Right ventricle myocardium inferior (tissue), 1 donor: ENCODE measurements at regions not wholly inside any gene's neighbourhood (a gene's known extent, or its start where the extent isn't known, plus 50 kb on each side); places are given as distances from the start of the nearest gene placed in this dataset.

Source experiments
- ATAC-seq: fragments of 200-7000 bp; cut with Tn5 transposase; one replicate; pipeline ENCODE4 v1.9.1; 2020; ENCODE audit warnings: mild to moderate bottlenecking, moderate library complexity
- DNase-seq: peaks from one replicate; pipeline ENCODE4 v3.0.0; 2021; ENCODE audit errors: missing footprints
- intact Hi-C: fragments of 100-400 bp; cut with DNase I; formaldehyde crosslinking; loops from one replicate; pipeline ENCODE4 v1.11.0; 2022
- donor health status: DM: no; HTN: yes; CAD: no; lungs with severe emphysema.

DNA sequence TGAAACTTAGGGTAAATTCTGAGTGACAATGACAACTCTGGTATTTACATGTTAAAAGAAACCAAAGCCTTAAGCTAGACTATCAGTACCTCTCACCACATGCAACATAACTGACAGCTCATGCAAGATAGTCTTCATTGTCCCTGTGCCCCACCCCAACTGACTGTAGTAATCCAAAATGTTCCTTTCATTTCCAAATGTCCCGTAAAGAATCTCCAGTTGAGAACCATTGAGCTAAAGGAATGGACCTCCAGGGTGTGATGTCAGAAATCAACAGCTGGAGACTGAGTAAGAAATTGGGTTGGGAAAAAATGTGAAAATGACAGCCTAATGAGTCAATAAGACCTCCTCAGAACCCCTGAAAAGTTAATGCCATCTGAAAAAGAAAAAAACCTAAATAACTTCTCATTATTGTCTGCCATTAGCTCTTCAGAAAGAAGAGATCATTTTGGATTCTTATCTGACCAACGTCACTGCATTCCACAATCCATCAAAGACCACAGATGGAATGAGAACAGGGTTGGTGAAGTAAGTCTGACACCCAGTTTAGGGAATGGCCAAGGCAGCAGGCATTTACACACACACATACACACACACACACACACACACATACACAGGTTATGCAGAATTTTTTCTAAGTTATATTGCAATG lies 51.7 kb upstream of the ACVR2A start:
- intact Hi-C loops: no loop called here
- DNase-seq: no peak

DNA sequence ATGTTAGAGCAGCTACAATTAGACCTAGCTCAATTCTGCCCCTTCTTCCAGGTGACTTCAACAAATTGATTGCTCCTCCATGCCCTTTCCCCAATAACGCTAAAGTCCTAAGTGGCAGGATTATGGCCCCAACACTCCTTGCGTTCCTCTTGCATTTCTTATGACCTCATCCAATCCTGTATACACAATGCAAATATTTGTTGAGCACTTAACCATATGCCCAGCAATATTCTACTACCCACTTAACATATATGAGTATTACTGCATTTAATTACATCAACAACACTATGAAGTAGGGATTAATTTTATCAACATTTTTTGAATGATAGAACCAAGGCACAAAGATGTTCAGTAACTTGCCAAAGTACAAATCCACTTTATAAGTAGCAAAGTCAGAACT lies 54.2 kb upstream of the ACVR2A start:
- intact Hi-C loops: no loop called here
- DNase-seq (no peak), ATAC-seq (no peak)

More for the DNA sequence above, 51.7 kb upstream of the ACVR2A start:
- ATAC-seq: no peak

GRCh38 chr2:147789720-147790119 lies 55.1 kb upstream of the ACVR2A start:
- no peak for ATAC-seq
- intact Hi-C loops: no loop called here

GRCh38 chr2:147789287-147789686 lies 55.5 kb upstream of the ACVR2A start:
- intact Hi-C loops: no loop called here
- ATAC-seq (no peak), DNase-seq (no peak)

More at GRCh38 chr2:147789720-147790119, 55.1 kb upstream of the ACVR2A start:
- DNase-seq: no peak

DNA sequence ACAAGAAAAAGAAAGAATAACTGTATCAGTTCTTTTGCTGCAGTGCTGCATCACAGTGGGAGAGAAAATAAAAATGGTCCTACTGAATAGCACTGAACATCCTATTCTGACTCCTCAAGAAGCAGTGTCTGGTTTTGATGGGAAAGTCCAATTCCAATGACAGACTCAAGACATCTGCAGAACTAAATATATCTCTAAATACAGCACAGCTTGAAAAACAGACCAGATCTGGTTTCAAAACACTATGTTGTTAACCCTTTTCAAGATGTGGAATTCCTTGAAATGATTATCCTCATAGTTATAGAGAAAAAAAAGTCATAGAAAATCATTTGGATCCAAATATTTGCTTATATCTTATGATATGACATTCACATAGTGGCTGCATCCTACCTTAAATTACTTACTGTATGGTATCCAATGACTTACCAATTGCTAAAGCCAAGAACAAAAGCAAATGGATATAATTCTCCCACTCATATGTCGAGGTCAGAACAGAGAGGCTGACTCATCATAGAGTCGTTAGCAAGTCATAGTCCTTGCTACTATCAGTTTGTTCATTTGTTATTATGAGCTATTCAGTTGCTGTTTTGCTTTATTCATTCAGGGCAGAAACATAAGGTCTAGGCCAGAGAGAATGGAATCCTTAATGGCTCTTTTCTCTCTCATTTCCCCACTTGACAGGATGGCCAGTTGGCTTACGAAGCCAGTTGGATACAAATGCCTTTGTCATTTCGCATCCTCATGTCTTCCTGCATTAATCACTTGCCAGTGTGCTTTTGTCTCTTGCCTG lies 62.5 kb upstream of the ACVR2A start:
- no peak for ATAC-seq
- no peak for DNase-seq
- intact Hi-C loops: no loop called here

GRCh38 chr2:147779440-147779839 lies 65.4 kb upstream of the ACVR2A start:
- ATAC-seq (no peak), DNase-seq (no peak)
- intact Hi-C loops: no loop called here

- DNase-seq (no peak), ATAC-seq (no peak)
- intact Hi-C loops: no loop called here
These were observed 67.4 kb upstream of the ACVR2A start for GRCh38 chr2:147777394-147777793.

- DNase-seq (no peak), ATAC-seq (no peak)
- intact Hi-C loops: no loop called here
These were observed 70.0 kb upstream of the ACVR2A start for GRCh38 chr2:147774805-147775204.

DNA sequence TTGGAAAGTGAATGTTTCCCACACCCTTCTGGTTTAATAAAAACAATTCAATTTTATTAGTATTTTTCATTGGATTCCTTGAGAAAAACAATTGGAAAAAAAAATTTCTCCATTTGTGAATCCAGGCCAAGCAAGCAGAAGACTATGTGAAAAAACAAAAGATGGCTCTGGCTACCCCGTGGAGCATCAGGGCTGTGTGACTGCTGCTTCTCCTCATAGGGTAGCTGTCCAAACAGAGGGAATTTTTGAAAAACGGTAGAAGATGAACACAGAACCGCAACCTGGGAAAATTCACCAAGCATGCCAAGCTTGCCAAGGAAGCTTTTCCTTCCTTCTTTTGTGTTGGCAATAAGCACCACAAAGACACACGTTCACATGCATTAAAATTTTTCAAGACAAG lies 71.3 kb upstream of the ACVR2A start:
- intact Hi-C loops: no loop called here
- DNase-seq: no peak
- no peak for ATAC-seq

- ATAC-seq: no peak
These were observed 72.0 kb upstream of the ACVR2A start for GRCh38 chr2:147772781-147773180.

DNA sequence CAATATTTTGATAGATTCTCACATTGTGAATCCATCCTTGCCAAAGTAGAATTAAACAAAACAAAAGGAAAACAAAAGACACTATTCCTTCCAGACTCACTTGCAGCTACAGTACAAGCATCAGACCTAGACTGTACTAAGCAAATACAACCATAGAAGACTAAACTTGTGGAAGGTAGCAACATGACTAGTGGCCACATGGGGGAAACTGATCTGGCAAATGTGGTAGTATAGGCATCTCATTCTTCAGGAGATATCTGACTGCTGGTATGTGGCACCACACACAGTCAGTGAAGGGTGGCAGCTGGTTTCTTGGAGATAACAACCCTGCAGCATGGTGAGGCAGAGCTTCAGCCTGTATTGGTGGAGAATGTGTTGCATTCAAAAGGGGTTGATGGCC lies 81.0 kb upstream of the ACVR2A start:
- intact Hi-C loops: no loop called here
- ATAC-seq: no peak
- no peak for DNase-seq

More at GRCh38 chr2:147772781-147773180, 72.0 kb upstream of the ACVR2A start:
- intact Hi-C loops: no loop called here
- no peak for DNase-seq

DNA sequence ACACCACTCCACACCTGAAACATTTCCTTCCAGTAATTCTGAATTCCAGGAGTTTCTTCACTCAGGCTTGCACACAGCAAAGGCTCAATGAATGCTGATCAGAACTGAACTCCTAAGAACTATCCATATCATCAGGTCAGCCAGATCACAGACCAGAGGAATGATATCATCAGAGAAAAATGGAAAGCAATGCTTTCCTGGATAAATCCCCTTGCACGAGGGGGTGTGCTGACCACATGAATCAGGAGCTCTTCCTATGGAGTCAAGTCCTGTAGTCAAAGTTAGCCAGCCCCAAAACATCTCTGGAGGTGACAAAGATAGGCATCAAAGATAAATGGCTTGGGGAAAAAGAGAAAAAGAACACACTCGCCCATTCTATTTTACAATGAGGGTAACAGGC lies 83.8 kb upstream of the ACVR2A start:
- ATAC-seq (no peak), DNase-seq (no peak)
- intact Hi-C loops: no loop called here

- intact Hi-C loops: no loop called here
- DNase-seq: no peak
- no peak for ATAC-seq
These were observed 85.3 kb upstream of the ACVR2A start for GRCh38 chr2:147759536-147759935.

- DNase-seq (no peak), ATAC-seq (no peak)
These were observed 86.0 kb upstream of the ACVR2A start for GRCh38 chr2:147758821-147759220.

GRCh38 chr2:147756069-147756468 lies 88.8 kb upstream of the ACVR2A start:
- no peak for DNase-seq
- ATAC-seq: no peak
- intact Hi-C loops: no loop called here

More at GRCh38 chr2:147758821-147759220, 86.0 kb upstream of the ACVR2A start:
- intact Hi-C loops: no loop called here

DNA sequence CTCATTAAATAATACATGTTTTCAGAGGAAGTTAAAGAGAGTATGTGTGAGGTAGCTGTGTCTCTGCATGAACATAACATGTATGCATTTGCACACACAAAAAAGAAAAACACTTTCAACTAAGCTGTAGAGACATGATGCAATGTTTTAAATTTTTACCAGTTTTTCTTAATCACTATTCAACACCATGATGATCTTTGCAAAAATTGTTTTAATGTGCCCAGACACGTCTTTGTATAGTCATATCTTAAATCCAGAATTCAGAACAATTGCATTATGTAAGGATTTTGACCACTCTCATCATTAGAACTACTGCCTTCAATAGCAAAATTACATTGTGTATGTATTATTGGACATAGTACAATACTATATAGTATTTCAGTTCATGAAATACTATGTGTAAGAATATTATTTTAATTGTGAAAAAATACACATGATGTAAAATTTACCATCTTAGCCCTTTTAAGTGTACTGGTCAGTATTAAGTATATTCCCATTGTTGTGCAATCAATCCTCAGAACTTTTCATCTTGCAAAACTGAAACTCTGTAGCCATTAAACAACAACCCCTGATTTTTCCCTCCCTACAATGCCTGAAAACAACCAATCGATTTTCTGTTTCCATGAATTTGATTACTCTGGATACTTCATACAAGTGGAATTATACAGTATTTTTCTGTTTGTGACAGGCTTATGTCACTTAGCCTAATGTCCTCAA lies 104.5 kb upstream of the ACVR2A start:
- no peak for ATAC-seq
- no peak for DNase-seq
- intact Hi-C loops: no loop called here

GRCh38 chr2:147739508-147739907 lies 105.3 kb upstream of the ACVR2A start:
- intact Hi-C loops: no loop called here
- ATAC-seq (no peak), DNase-seq (no peak)

- intact Hi-C loops: no loop called here
- DNase-seq (no peak), ATAC-seq (no peak)
These were observed 126.0 kb upstream of the ACVR2A start for GRCh38 chr2:147718831-147719230.

GRCh38 chr2:147716906-147717305 lies 127.9 kb upstream of the ACVR2A start:
- intact Hi-C loops: no loop called here
- no peak for ATAC-seq
- no peak for DNase-seq

DNA sequence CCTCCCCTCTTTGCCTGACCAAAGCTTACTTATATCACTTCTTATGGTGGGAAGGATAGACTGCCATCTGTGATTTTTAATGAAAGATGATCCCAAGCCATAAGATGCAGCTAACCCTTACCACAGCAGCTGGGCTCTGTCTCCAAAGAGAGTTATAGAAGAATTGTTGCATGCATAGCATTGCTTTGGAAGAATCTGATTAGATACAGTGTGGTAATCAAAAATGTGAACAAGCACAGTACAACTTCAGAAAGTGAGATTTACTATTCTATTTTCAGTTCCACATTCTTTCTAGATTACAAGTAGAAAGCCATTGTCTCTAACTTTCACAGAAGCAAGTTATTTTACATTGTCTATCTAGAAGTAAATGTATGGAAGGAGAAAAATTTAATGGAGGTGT lies 129.0 kb upstream of the ACVR2A start:
- intact Hi-C loops: no loop called here
- ATAC-seq: no peak
- no peak for DNase-seq
